Nephron (organoid): ENCODE measurements at regions not wholly inside any gene's neighbourhood (a gene's known extent, or its start where the extent isn't known, plus 50 kb on each side); places are given as distances from the start of the nearest gene placed in this dataset.
A peak's percentile ranks its signal among the peaks of the same experiment; 100 is the strongest.
"Not testable (repeated sequence)": the region's sequence is repeated elsewhere in the genome, so short reads cannot be mapped to it uniquely, and the experiment has no call there.

Source experiments
- H3K27ac Mint-ChIP-seq, 3 experiments: 2 replicates each; pipeline ENCODE4 v1.8.0; 2020; ENCODE audit warnings: mixed read lengths in 3 of 3, mild to moderate bottlenecking in 2 of 3, moderate library complexity in 1 of 3
- H3K27me3 Mint-ChIP-seq: 2 replicates; pipeline ENCODE4 v1.8.0; 2021; ENCODE audit warnings: low read depth, mild to moderate bottlenecking, moderate library complexity, mixed read lengths
- H3K36me3 Mint-ChIP-seq: 2 replicates; pipeline ENCODE4 v1.8.0; 2020; ENCODE audit warnings: low read depth, mixed read lengths
- H3K4me1 Mint-ChIP-seq: 2 replicates; pipeline ENCODE4 v1.8.0; 2020; ENCODE audit warnings: mixed read lengths
- H3K4me3 Mint-ChIP-seq, 3 experiments: 2 replicates each; pipeline ENCODE4 v1.8.0; 2020; ENCODE audit warnings: mild to moderate bottlenecking in 3 of 3, mixed read lengths in 3 of 3, moderate library complexity in 2 of 3
- H3K9me3 Mint-ChIP-seq: 2 replicates; pipeline ENCODE4 v1.8.0; 2020; ENCODE audit warnings: mixed read lengths

GRCh38 chr1:206334481-206334880 is 131.1 kb downstream of the SRGAP2 start:
- H3K4me1 Mint-ChIP-seq, H3K27ac Mint-ChIP-seq, H3K36me3 Mint-ChIP-seq, H3K9me3 Mint-ChIP-seq, H3K27me3 Mint-ChIP-seq, H3K4me3 Mint-ChIP-seq: not testable (repeated sequence)

- H3K9me3 Mint-ChIP-seq, H3K27me3 Mint-ChIP-seq, H3K4me1 Mint-ChIP-seq, H3K36me3 Mint-ChIP-seq, H3K27ac Mint-ChIP-seq, H3K4me3 Mint-ChIP-seq: not testable (repeated sequence)
Measured at GRCh38 chr1:206335162-206335561, 131.8 kb downstream of the SRGAP2 start.

GRCh38 chr1:206335875-206336846 is 132.8 kb downstream of the SRGAP2 start:
- H3K27ac Mint-ChIP-seq, H3K36me3 Mint-ChIP-seq, H3K4me3 Mint-ChIP-seq, H3K4me1 Mint-ChIP-seq, H3K9me3 Mint-ChIP-seq, H3K27me3 Mint-ChIP-seq: not testable (repeated sequence)

- not testable (repeated sequence) for H3K27ac Mint-ChIP-seq, H3K4me1 Mint-ChIP-seq, H3K36me3 Mint-ChIP-seq, H3K27me3 Mint-ChIP-seq, H3K4me3 Mint-ChIP-seq, H3K9me3 Mint-ChIP-seq
Measured at GRCh38 chr1:206337024-206337423, 133.3 kb upstream of the IKBKE start.

- Mint-ChIP-seq H3K4me3 (peak overlapping the region in 1 of 3 experiments; percentile 28), H3K27ac (peak overlapping the region in 1 of 3 experiments; percentile 44)
- not testable (repeated sequence) for H3K9me3 Mint-ChIP-seq, H3K4me1 Mint-ChIP-seq, H3K27me3 Mint-ChIP-seq, H3K36me3 Mint-ChIP-seq
Measured at GRCh38 chr1:206350493-206351275, 119.6 kb upstream of the IKBKE start.

GRCh38 chr1:206351276-206352052 is 118.8 kb upstream of the IKBKE start:
- H3K4me1 Mint-ChIP-seq, H3K4me3 Mint-ChIP-seq, H3K36me3 Mint-ChIP-seq, H3K9me3 Mint-ChIP-seq, H3K27ac Mint-ChIP-seq, H3K27me3 Mint-ChIP-seq: not testable (repeated sequence)

- not testable (repeated sequence) for H3K27ac Mint-ChIP-seq, H3K4me3 Mint-ChIP-seq, H3K36me3 Mint-ChIP-seq, H3K27me3 Mint-ChIP-seq, H3K9me3 Mint-ChIP-seq, H3K4me1 Mint-ChIP-seq
Measured at GRCh38 chr1:206356310-206356709, 114.0 kb upstream of the IKBKE start.

- not testable (repeated sequence) for H3K36me3 Mint-ChIP-seq, H3K4me1 Mint-ChIP-seq, H3K27me3 Mint-ChIP-seq, H3K4me3 Mint-ChIP-seq, H3K9me3 Mint-ChIP-seq
- H3K27ac Mint-ChIP-seq, result peak overlapping the region in 1 of 3 experiments; percentile 59
Measured at GRCh38 chr1:206357962-206358361, 112.3 kb upstream of the IKBKE start.

GRCh38 chr1:206358771-206359170 is 111.5 kb upstream of the IKBKE start:
- not testable (repeated sequence) for H3K4me1 Mint-ChIP-seq, H3K27me3 Mint-ChIP-seq, H3K9me3 Mint-ChIP-seq, H3K27ac Mint-ChIP-seq, H3K4me3 Mint-ChIP-seq, H3K36me3 Mint-ChIP-seq

- not testable (repeated sequence) for H3K27me3 Mint-ChIP-seq, H3K4me1 Mint-ChIP-seq, H3K4me3 Mint-ChIP-seq, H3K27ac Mint-ChIP-seq, H3K36me3 Mint-ChIP-seq, H3K9me3 Mint-ChIP-seq
Measured at GRCh38 chr1:206359377-206359776, 110.9 kb upstream of the IKBKE start.

- H3K27ac Mint-ChIP-seq, H3K4me1 Mint-ChIP-seq, H3K4me3 Mint-ChIP-seq, H3K27me3 Mint-ChIP-seq, H3K9me3 Mint-ChIP-seq, H3K36me3 Mint-ChIP-seq: not testable (repeated sequence)
Measured at GRCh38 chr1:206361978-206362543, 108.2 kb upstream of the IKBKE start.

- H3K4me3 Mint-ChIP-seq, H3K27me3 Mint-ChIP-seq, H3K36me3 Mint-ChIP-seq, H3K4me1 Mint-ChIP-seq, H3K27ac Mint-ChIP-seq, H3K9me3 Mint-ChIP-seq: not testable (repeated sequence)
Measured at GRCh38 chr1:206362994-206363393, 107.3 kb upstream of the IKBKE start.

- not testable (repeated sequence) for H3K4me1 Mint-ChIP-seq, H3K9me3 Mint-ChIP-seq, H3K27me3 Mint-ChIP-seq, H3K27ac Mint-ChIP-seq, H3K36me3 Mint-ChIP-seq, H3K4me3 Mint-ChIP-seq
Measured at GRCh38 chr1:206365271-206365670, 105.0 kb upstream of the IKBKE start.

GRCh38 chr1:206366131-206366530 is 104.1 kb upstream of the IKBKE start:
- not testable (repeated sequence) for H3K27me3 Mint-ChIP-seq, H3K27ac Mint-ChIP-seq, H3K4me3 Mint-ChIP-seq, H3K4me1 Mint-ChIP-seq, H3K9me3 Mint-ChIP-seq, H3K36me3 Mint-ChIP-seq
